Lower leg skin (tissue), 4 donors: ENCODE measurements at regions not wholly inside any gene's neighbourhood (a gene's known extent, or its start where the extent isn't known, plus 50 kb on each side); places are given as distances from the start of the nearest gene placed in this dataset.

Experiments used
- DNase-seq, 2 donors: peaks; one replicate each; pipeline ENCODE4 v3.0.0-alpha.2; 2019; ENCODE audit warnings: low spot score in 2 of 2
- H3K4me3 ChIP-seq: fragments of 200-600 bp; sonication (generic); 2 replicates; pipeline ENCODE4 v1.5.1; 2017; ENCODE audit warnings: mild to moderate bottlenecking, low read depth; ENCODE audit not compliant: poor library complexity, severe bottlenecking
- POLR2A ChIP-seq, 2 donors: fragments of 450-650 bp; IDR thresholded peaks; one replicate each; pipeline ENCODE4 v1.6.1; 2016 to 2017; ENCODE audit warnings: antibody characterized with exemption in 2 of 2, mild to moderate bottlenecking in 1 of 2, moderate library complexity in 1 of 2
- WGBS, 2 donors: methylation state at CpG; one replicate each; pipeline ENCODE4 v1.1.5; 2018; 5-methylcytosine and 5-hydroxymethylcytosine counted together
- intact Hi-C: fragments of 100-400 bp; cut with DNase I; formaldehyde crosslinking; loops from one replicate; pipeline ENCODE4 v1.15.0; 2023; ENCODE audit warnings: low total_unique reads
- TF ChIP-seq, protein P1 (sequence below), 3 donors: fragments of 450-650 bp; IDR thresholded peaks; one replicate each; pipeline ENCODE4 v1.5.1; 2016; ENCODE audit warnings: antibody characterized with exemption in 3 of 3, mild to moderate bottlenecking in 3 of 3, moderate library complexity in 2 of 3

DNA sequence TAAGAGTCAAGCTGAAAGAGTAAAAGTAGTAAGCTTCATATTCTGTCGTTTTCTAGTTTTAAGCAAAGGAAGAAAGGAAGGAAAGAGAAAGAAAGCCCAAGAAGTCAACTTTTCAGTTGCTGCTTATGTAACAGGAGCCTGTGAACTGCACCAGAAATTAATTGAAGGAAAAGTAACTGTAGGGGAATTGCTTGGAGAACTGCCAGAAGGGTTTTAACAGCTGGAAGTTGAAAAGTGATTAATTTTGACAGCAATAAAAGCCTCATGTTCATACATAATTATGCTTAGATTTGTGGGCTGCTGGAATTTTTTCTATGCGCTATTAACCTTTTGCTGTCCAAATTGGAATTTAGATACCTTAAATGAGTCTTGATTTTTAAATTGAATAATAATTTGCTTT is 255.7 kb downstream of the ENC1 start:
- 38 to 44% methylated on average over 2 of the region's 2 CpGs for WGBS, 2 donors
- intact Hi-C loops, result no loop called here

DNA sequence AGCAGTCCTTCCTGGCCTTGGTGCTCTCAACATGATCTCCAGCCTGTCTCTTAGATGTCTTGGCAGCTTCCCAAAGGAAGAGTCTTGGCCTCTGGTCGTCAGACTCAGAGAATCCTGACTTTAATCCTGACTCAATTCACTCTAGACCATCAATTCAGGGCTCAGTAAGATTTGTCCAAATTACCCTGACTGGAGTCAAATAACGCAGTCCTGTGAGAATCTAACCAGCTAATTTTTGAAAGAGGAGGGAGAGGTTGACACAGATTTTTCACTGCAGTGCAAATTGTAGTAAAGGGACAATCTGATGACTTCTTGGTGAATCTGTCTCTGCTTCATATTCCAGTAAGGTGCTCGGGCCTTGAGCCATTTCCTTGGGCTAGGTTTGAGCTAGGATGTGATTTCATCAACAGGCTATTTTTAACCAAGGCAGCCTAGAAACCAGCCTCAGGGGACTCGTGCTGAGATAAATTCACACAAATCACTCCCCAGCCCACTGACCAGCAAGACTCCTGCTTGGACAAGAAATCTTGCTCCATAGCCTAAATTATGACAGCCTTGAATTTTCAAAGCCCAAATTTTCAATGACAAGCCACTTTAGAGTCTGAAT is 257.4 kb downstream of the ENC1 start:
- no peak for DNase-seq
- 22 to 37% methylated on average over 4 of the region's 4 CpGs for WGBS, 2 donors
- intact Hi-C loops, result no loop called here
- TF ChIP-seq POLR2A (IDR thresholded peaks at IDR 0.05), result no peak
- TF ChIP-seq, protein P1, sequence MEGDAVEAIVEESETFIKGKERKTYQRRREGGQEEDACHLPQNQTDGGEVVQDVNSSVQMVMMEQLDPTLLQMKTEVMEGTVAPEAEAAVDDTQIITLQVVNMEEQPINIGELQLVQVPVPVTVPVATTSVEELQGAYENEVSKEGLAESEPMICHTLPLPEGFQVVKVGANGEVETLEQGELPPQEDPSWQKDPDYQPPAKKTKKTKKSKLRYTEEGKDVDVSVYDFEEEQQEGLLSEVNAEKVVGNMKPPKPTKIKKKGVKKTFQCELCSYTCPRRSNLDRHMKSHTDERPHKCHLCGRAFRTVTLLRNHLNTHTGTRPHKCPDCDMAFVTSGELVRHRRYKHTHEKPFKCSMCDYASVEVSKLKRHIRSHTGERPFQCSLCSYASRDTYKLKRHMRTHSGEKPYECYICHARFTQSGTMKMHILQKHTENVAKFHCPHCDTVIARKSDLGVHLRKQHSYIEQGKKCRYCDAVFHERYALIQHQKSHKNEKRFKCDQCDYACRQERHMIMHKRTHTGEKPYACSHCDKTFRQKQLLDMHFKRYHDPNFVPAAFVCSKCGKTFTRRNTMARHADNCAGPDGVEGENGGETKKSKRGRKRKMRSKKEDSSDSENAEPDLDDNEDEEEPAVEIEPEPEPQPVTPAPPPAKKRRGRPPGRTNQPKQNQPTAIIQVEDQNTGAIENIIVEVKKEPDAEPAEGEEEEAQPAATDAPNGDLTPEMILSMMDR (IDR thresholded peaks at IDR 0.05), result no peak
- no peak overlapping the region for H3K4me3 ChIP-seq

More for the DNA sequence above, 255.7 kb downstream of the ENC1 start:
- no peak for DNase-seq
- TF ChIP-seq POLR2A (IDR thresholded peaks at IDR 0.05), result no peak
- TF ChIP-seq, protein P1 (IDR thresholded peaks at IDR 0.05), result no peak
- H3K4me3 ChIP-seq, result no peak overlapping the region

DNA sequence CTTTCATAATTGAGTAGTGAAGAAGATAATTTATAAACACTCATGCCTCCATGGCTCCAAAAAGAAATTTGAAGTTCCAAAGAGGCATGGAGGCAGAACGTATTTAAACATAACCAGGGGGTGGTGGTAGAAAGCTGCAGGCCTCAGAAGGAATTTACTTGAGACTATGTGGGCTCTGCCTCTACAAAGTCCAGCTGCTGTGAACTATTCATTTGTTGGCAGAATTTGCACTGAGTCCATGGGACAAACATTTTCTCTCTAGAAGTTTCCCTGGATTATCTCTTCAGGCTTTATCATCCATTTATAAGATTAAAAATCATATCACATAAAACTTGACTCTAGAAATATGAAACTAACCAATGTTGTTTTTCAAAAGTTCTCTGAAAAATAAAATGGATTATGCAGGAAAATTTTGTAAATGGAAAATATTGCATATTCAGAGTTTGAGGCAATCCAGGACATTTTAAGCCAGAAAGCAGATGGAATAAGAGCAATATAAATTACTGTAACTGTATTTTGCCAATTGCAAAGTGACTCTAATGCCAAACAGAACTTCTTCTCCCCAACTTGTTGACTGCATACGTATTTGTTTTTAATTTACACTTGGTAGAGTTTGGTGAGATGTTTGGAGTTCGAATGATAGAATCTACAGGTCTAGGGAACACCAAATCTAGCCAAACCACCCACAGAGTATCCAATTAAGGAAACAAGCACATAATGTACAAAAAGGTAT is 258.2 kb downstream of the ENC1 start:
- WGBS, 2 donors, result 72 to 79% methylated on average over 3 of the region's 3 CpGs
- no peak overlapping the region for H3K4me3 ChIP-seq
- TF ChIP-seq, protein P1 (IDR thresholded peaks at IDR 0.05), result no peak
- no peak for TF ChIP-seq POLR2A (IDR thresholded peaks at IDR 0.05)
- no peak for DNase-seq
- intact Hi-C loops, result no loop called here

DNA sequence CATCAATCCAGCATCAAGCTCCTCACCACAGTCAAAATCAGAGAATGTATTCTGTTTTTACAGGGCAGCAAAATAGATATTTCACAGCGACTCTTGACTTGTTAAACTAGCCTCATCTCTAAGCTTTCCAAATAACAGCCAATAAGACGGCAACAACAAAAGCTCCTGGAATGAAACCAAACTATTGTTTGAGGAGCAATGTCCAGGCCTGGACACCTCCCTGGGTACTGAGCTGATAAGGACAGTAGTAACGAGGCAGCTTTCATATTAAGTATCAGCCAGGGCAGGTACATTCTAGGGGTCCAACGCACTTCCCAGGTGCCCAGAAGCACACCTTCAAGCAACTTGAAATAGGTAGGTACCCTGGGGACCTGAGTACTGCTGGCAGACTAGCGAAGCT is 260.3 kb downstream of the ENC1 start:
- WGBS, 2 donors, result 88 to 95% methylated on average over 5 of the region's 5 CpGs
- DNase-seq, result no peak
- intact Hi-C loops, result no loop called here
- TF ChIP-seq, protein P1 (IDR thresholded peaks at IDR 0.05), result no peak
- no peak for TF ChIP-seq POLR2A (IDR thresholded peaks at IDR 0.05)
- H3K4me3 ChIP-seq, result no peak overlapping the region

DNA sequence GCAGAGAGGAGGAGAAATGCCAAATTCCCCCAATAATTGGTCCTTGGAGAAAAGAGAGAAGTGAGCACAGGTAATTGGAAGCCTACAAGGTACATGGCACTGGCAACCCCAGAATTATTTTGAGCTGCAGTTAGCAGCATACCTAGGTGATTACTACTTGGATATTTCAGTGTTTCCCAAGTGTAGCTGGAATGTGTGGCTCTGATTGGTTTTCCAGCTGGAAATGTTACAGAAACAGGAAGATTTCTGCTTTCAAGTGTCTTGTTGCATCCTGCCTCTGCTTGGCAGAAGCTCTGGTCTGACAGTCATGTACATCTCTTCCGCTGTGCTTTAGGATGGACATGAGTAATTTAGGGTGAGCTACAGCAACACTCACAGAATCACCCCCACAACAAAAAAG is 262.1 kb downstream of the ENC1 start:
- 40 to 62% methylated on average over 1 of the region's 1 CpG for WGBS, 2 donors
- no peak overlapping the region for H3K4me3 ChIP-seq
- DNase-seq, result no peak
- TF ChIP-seq POLR2A (IDR thresholded peaks at IDR 0.05), result no peak
- TF ChIP-seq, protein P1 (IDR thresholded peaks at IDR 0.05), result no peak
- intact Hi-C loops, result no loop called here
